ENCODE measurements at regions not wholly inside any gene's neighbourhood (a gene's known extent, or its start where the extent isn't known, plus 50 kb on each side); places are given as distances from the start of the nearest gene placed in this dataset.

DNA sequence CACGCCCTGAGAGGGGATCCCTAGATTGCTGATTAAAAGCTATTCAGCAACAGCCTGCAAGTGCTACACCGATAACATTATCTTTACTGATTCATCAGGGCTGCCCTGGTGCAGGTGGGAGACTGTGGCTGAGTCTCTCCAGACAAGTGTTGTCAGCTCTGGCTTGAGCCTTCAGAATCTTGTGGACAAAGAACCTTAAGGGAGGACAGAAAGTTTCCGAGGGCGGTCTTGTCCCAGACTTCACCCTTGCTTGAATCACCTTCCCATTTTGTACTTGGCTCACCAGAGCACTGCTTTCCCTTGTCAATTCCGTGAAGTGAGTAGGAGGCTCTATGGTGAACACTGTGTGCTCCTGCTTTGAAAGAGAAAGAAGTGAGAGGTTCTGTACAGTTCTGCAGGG is 88.6 kb upstream of the PCSK2 start:
- DNase-seq, result no peak

DNA sequence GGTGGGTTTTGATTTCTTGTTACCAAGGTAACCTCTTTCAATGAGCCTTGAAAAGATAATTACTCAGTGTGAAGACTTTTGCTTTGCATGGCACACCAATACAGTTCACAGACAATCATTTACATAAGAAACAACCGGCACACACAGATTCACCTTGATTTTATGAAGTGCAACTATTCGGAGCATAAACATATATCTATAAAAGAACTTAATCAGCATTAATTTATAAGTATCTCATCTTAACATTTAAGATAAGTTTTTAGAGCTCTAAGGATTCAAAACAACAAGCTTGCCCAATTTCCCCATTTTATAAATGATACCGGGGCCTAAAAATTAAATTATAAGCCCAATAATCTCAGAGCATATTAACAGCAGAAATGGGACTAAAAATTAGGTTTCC is 85.9 kb upstream of the PCSK2 start:
- no peak for DNase-seq

DNA sequence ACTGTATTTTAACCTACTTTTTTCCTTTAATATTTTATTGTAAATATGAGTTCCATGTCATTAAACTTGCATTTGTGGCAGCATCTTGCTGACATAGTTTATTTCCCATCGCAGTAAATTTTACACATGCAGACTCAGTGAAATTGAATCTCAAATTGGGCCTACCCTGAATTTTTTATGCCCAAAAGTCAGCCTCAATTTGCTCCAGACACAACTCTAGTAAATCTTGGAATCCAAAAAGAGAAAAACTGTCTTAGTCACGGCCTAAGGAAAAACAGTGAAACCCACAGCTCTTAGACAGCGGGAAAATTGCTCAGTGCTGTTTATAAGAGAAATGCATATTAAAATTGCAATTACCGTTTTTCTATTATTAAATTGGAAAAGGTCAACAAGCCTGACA is 85.3 kb upstream of the PCSK2 start:
- DNase-seq, result no peak

DNA sequence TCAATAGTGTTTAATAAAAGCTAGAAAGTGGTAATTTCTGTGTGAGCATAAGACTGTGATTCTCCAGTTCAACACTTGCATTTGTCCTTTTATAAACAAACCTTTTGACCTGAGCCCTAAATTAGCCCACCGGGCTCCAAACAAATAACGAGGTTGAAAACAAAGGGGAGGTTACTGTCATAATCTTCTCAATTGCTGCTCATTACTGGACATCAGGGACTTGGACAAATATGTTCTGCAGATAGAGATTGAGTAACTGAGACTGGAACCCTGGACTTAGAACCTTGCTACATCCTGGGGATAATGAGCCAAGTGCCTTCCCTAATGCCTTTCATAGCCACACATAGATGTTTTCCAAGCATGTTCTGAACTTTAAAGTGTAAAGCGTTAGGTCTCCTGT is 84.2 kb upstream of the PCSK2 start:
- no peak for DNase-seq

DNA sequence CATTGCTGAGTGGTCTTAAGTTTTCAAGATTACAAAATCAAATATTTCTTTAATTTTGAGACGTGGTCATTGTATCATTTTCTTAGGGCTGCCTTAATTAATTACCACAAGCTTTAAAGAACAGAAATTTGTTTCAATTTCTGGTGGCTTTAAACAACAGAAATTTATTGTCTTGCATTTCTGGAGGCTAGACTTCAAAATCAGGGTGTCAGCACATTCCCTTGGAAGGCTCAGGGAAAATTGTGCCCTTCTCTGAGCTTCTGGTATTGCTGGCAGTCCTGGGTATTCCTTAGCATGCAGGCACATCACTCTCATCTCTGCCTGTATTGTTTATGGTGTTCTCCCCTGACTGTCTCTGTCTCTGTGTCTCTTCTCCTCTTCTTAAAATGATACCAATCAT is 76.0 kb upstream of the PCSK2 start:
- DNase-seq, result no peak

DNA sequence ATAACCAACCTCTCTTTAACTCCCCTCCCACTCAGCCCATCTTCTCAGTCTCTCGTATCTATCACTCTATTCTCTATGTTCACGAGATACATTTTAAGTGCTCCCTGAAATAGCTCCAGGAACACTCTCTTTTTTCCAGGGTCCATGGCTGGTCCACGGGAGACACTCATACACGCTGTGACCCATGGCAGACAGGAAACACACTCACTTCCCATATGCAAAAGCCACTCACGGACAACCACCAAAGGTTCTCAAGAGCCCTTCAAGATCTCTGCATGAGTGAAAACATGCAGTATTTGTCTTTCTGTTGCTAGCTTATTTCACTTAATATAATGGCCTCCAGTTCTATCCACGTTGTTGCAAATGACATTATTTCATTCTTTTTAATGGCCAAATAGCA is 71.4 kb upstream of the PCSK2 start:
- DNase-seq, result no peak

DNA sequence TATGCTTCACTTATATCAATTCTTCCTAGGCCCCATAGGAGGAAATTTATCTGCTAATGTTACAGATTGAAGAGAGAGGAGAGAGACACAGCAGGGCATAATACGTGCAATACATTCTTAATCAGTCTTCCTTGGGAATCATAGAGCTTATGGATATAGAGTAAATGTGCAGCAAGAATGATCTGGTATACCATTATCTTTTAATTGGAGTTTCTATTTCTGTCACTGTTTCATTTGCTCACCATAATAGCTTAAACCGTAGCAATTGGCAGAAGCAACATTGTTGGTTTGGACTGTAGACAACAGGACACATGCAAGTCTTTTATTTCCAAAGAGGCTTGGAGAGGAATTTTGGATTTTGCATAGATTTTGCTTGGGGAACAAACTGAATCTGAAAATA is 68.1 kb upstream of the PCSK2 start:
- DNase-seq, result no peak

DNA sequence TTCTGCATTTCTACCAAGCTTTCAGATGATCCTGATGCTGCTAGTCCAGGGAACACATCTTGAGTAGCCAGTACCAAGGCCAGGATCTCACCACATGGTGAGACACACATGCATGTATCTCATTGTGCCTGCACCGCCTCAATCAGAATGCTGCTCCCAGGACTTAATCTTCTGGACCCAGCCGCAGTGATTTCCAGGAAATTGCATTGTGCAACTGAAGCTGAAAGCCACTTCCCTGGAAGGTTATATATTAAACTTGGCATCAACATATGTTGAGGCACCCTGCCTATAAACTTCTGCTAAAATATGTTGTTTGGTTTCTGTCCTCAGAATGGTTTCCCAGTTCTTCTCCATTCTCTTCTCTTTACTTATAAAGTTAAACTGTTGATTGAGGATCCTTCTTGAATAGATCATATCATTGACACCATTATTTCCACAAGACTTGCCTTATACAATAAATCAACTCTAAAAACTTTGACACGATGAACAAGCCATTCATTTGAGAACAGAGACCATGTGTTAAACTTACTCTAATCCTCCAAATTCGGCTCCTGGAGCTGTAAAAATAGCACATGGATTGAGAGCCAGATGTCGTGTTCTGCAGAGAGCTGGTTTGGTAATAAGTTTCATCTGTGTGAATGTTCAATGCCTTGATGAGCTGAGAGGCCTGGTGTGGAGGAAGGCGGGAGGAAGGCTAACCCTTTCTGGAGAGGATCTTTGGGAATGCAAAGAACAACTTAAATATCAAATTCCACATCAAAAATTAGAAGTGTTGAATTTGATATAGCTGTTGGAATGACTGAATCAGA is 65.0 kb upstream of the PCSK2 start:
- DNase-seq, result no peak

DNA sequence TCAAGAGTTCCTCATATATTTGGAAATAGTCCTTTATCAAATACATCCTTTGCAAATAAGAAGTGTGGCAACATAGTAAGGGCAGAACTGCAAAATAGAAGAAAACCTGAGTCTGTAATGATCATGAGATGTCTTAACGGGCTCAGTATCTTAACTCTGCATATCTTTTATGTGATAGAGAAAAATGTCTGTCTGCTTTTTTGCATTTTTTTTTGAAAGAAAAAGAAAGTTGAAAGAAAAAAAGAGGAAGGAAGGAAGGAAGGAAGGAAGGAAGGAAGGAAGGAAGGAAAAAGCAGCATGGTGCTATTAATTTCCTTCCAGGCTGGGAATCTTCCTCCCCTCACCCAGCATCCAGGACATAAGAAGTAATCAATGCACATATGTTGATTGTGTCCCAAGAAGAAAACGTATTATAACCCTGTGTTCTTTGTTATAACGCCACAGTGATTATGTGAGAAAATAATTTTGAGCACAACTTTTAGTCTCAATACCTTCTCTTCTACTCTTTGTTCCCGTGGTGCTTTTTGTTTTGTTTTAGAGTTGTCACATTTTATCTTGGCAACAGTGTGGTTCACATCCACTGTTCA is 58.7 kb upstream of the PCSK2 start:
- DNase-seq, result no peak

DNA sequence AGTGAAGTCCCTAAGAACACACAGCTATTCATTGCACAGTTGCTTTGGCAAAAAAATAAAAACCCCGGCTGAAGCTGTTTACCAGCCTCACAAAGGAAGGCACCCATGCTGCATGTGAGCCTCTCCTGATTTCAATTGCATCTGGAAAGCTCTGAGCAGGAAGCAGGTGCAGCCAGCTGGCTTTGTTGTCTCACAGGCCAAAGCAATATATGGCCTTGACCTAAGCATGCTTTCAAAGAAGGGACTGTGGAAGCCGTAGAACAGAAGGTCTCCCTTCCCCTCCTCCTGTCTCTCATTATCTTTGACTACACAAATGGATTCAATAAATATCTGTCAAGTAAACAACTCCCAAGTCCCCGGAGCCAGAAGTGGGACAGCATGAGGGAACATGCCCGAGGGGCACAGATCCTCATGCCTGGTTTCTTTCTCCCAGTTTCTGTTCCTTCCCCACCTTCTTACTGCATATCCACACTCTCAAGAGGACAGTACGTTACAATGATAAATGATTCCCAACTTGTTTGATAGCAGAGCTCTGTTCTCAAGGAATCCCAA is 57.2 kb upstream of the PCSK2 start:
- DNase-seq, result peak; percentile 87

DNA sequence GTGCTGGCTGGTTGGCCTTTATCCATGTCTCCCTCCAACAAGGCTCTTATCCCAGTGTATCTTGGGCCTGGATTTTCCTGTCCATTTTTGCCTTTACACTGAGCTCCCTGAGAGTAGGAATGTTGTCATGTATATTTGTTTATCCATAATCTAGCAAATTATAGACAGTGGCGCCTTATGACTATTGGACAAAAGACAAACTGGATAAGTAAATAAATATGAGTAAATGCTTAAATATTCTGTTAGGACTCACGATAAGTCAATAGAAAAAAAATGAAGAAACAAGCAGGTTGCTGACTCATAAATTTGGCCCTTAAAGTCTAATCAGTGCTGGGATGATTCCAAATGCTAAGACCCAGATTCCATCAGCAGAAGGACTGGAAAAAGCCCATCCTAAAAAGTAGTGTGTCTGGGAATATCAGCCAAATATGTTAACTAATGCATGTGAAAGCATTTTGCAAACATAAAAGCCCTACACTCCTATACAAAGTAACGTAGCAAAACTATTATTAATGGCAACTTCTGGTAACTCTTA is 55.0 kb upstream of the PCSK2 start:
- DNase-seq, result no peak

DNA sequence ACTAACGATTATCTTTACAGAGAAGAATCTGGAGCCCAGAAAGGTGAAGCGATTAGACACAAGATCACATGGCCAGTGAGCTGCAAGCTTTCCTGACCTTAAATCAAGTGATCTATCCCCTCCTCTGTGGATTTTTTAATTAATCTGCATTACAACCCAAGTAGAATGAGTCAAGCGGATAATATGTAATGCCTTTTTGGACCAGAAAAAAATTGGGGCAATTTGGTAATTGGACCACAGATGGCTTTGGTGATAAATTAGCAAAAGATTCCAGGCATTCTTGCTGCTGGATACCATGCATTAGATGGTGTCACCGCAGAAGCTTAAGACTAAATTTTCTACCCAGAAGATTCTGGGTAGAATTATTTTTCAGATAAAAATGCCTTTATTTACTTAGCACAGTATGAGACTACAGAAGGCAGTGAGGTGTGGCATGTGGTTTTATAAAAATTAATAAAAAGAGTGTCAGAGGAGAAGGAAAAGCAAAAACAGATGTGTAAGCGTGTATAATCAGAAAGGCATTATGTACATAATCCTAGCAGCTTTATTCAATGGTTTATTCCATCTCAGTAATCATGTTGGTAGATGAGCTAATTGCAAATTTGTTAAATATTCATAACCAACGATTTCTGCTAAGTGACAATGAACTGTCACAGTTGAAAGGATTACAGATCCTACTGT is 53.9 kb upstream of the PCSK2 start:
- DNase-seq, result no peak
